Neural cell (in vitro differentiated cells): ENCODE measurements at regions not wholly inside any gene's neighbourhood (a gene's known extent, or its start where the extent isn't known, plus 50 kb on each side); places are given as distances from the start of the nearest gene placed in this dataset.

Experiments
- H2AFZ ChIP-seq: fragments of 200-600, 300-800 bp; sonication (generic), shearing (Covaris generic); 2 replicates; pipeline ENCODE4 v1.6.0; 2014; ENCODE audit warnings: low read depth, mild to moderate bottlenecking, antibody characterized with exemption, low read length, moderate library complexity
- H3F3A ChIP-seq: fragments of 200-600 bp; shearing (Covaris generic); 2 replicates; pipeline ENCODE4 v1.6.1; 2016; ENCODE audit warnings: mild to moderate bottlenecking, moderate library complexity, mixed read lengths, antibody characterized with exemption, low read length; ENCODE audit not compliant: insufficient read depth, poor library complexity, severe bottlenecking
- H3K27ac ChIP-seq: fragments of 200-600, 300-800 bp; sonication (generic), shearing (Covaris generic); 2 replicates; pipeline ENCODE4 v1.5.1; 2014; ENCODE audit warnings: mild to moderate bottlenecking, low read length, moderate library complexity
- H3K27me3 ChIP-seq: fragments of 300-800, 200-600 bp; sonication (generic), shearing (Covaris generic); 2 replicates; pipeline ENCODE4 v1.6.0; 2014; ENCODE audit warnings: mild to moderate bottlenecking, low read depth, low read length, moderate library complexity; ENCODE audit not compliant: insufficient read depth
- H3K36me3 ChIP-seq: fragments of 300-800, 200-600 bp; sonication (generic), shearing (Covaris generic); 2 replicates; pipeline ENCODE4 v1.5.1; 2014; ENCODE audit warnings: mild to moderate bottlenecking, antibody characterized with exemption, low read length, moderate library complexity; ENCODE audit not compliant: insufficient read depth
- H3K4me2 ChIP-seq: fragments of 300-800, 200-600 bp; sonication (generic), shearing (Covaris generic); 2 replicates; pipeline ENCODE4 v1.6.0; 2014; ENCODE audit warnings: mild to moderate bottlenecking, low read length
- H3K4me3 ChIP-seq: fragments of 300-800, 200-600 bp; sonication (generic), shearing (Covaris generic); 2 replicates; pipeline ENCODE4 v1.5.1; 2014; ENCODE audit warnings: mild to moderate bottlenecking, low read length, moderate library complexity
- H3K79me2 ChIP-seq: fragments of 200-600 bp; shearing (Covaris generic); replicated peaks from 2 replicates; pipeline ENCODE4 v1.6.0; 2014; ENCODE audit warnings: mild to moderate bottlenecking, low read length, moderate library complexity; ENCODE audit not compliant: insufficient read depth
- H3K9ac ChIP-seq: fragments of 300-800, 200-600 bp; sonication (generic), shearing (Covaris generic); 2 replicates; pipeline ENCODE4 v1.6.1; 2016; ENCODE audit warnings: mild to moderate bottlenecking, low read length, mixed read lengths
- H3K9me2 ChIP-seq: fragments of 200-600 bp; shearing (Covaris generic); 2 replicates; pipeline ENCODE4 v1.6.1; 2016; ENCODE audit warnings: mild to moderate bottlenecking, low read length, mixed read lengths; ENCODE audit not compliant: insufficient read depth
- H3K9me3 ChIP-seq: fragments of 200-600, 300-800 bp; sonication (generic), shearing (Covaris generic); 2 replicates; pipeline ENCODE4 v1.6.1; 2016; ENCODE audit warnings: mild to moderate bottlenecking, mixed run types, low read length, moderate library complexity, mixed read lengths
- H4K20me1 ChIP-seq: fragments of 200-600 bp; shearing (Covaris generic); 2 replicates; pipeline ENCODE4 v1.6.1; 2016; ENCODE audit warnings: mild to moderate bottlenecking, mixed run types; ENCODE audit not compliant: insufficient read depth
- EP300 ChIP-seq: fragments of 450-650 bp; conservative IDR thresholded peaks from 2 replicates; pipeline ENCODE4 v1.6.1; 2014; ENCODE audit warnings: antibody characterized with exemption, mild to moderate bottlenecking, moderate library complexity; ENCODE audit not compliant: poor library complexity, severe bottlenecking
- EZH2 ChIP-seq: fragments of 200-600, 300-800 bp; shearing (Covaris generic), sonication (generic); IDR thresholded peaks from 2 replicates; pipeline ENCODE4 v1.6.1; 2014; ENCODE audit warnings: antibody characterized with exemption, low read length, borderline replicate concordance, mild to moderate bottlenecking; ENCODE audit not compliant: insufficient read depth, poor library complexity, severe bottlenecking
- MXI1 ChIP-seq: fragments of 450-650 bp; conservative IDR thresholded peaks from 2 replicates; pipeline ENCODE4 v1.6.1; 2014; ENCODE audit warnings: antibody characterized with exemption, mild to moderate bottlenecking; ENCODE audit not compliant: poor library complexity, severe bottlenecking
- POLR2AphosphoS5 ChIP-seq: IDR thresholded peaks from 2 replicates; pipeline ENCODE4 v1.6.1; 2012
- RAD21 ChIP-seq: fragments of 450-650 bp; conservative IDR thresholded peaks from 2 replicates; pipeline ENCODE4 v1.6.1; 2014; ENCODE audit warnings: antibody characterized with exemption, mild to moderate bottlenecking, moderate library complexity
- SMC3 ChIP-seq: fragments of 450-650 bp; conservative IDR thresholded peaks from 2 replicates; pipeline ENCODE4 v1.6.1; 2014; ENCODE audit warnings: antibody characterized with exemption, mild to moderate bottlenecking, moderate library complexity; ENCODE audit not compliant: poor library complexity
- TAF1 ChIP-seq: IDR thresholded peaks from 2 replicates; pipeline ENCODE4 v1.6.1; 2012; ENCODE audit warnings: low read depth
- TF ChIP-seq, protein P1 (sequence below): fragments of 450-650 bp; IDR thresholded peaks from 2 replicates; pipeline ENCODE4 v1.5.1; 2014; ENCODE audit warnings: antibody characterized with exemption, mild to moderate bottlenecking, moderate library complexity; ENCODE audit not compliant: poor library complexity, severe bottlenecking
- TF ChIP-seq, protein P2 (sequence below): IDR thresholded peaks from 2 replicates; pipeline ENCODE4 v1.6.1; 2012; ENCODE audit warnings: borderline replicate concordance

DNA sequence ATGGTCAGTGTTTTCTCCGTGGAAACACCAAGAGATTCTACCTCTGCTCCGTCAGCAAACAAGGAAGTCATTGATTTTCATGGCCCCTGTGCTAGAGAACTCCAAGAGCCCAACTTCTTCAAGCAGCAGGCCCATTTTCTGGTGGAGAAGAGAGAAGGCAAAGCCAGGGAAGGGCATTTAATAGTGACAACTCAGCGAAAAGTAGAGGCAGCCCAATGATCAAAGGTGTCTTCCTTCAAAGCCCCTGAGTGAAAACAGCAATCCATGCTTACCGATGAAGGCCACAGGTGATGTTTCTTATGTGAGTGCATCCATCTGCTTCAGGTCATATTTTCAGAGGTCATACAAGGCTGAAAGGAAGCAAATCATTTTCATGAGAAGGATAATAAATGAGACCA lies 77.3 kb downstream of the VCPKMT start:
- Histone ChIP-seq H3K4me3 (no peak overlapping the region), H3K9me3 (no peaks in the 10 kb centered on the region), H4K20me1 (no peaks in the 10 kb centered on the region), H3K9me2 (no peaks in the 10 kb centered on the region), H2AFZ (no peak overlapping the region), H3K27ac (no peak overlapping the region), H3K9ac (no peak overlapping the region), H3K79me2 (no peaks in the 10 kb centered on the region), H3F3A (no peaks in the 10 kb centered on the region), H3K27me3 (no peaks in the 10 kb centered on the region), H3K4me2 (no peak overlapping the region), H3K36me3 (no peaks in the 10 kb centered on the region)
- TF ChIP-seq MXI1 = no peak
- TF ChIP-seq TAF1 = no peak
- no peak for TF ChIP-seq EZH2
- TF ChIP-seq POLR2AphosphoS5 = no peak
- TF ChIP-seq EP300 = no peak
- TF ChIP-seq, protein P1, sequence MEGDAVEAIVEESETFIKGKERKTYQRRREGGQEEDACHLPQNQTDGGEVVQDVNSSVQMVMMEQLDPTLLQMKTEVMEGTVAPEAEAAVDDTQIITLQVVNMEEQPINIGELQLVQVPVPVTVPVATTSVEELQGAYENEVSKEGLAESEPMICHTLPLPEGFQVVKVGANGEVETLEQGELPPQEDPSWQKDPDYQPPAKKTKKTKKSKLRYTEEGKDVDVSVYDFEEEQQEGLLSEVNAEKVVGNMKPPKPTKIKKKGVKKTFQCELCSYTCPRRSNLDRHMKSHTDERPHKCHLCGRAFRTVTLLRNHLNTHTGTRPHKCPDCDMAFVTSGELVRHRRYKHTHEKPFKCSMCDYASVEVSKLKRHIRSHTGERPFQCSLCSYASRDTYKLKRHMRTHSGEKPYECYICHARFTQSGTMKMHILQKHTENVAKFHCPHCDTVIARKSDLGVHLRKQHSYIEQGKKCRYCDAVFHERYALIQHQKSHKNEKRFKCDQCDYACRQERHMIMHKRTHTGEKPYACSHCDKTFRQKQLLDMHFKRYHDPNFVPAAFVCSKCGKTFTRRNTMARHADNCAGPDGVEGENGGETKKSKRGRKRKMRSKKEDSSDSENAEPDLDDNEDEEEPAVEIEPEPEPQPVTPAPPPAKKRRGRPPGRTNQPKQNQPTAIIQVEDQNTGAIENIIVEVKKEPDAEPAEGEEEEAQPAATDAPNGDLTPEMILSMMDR = no peak
- no peak for TF ChIP-seq SMC3
- TF ChIP-seq RAD21 = no peak
- TF ChIP-seq, protein P2, sequence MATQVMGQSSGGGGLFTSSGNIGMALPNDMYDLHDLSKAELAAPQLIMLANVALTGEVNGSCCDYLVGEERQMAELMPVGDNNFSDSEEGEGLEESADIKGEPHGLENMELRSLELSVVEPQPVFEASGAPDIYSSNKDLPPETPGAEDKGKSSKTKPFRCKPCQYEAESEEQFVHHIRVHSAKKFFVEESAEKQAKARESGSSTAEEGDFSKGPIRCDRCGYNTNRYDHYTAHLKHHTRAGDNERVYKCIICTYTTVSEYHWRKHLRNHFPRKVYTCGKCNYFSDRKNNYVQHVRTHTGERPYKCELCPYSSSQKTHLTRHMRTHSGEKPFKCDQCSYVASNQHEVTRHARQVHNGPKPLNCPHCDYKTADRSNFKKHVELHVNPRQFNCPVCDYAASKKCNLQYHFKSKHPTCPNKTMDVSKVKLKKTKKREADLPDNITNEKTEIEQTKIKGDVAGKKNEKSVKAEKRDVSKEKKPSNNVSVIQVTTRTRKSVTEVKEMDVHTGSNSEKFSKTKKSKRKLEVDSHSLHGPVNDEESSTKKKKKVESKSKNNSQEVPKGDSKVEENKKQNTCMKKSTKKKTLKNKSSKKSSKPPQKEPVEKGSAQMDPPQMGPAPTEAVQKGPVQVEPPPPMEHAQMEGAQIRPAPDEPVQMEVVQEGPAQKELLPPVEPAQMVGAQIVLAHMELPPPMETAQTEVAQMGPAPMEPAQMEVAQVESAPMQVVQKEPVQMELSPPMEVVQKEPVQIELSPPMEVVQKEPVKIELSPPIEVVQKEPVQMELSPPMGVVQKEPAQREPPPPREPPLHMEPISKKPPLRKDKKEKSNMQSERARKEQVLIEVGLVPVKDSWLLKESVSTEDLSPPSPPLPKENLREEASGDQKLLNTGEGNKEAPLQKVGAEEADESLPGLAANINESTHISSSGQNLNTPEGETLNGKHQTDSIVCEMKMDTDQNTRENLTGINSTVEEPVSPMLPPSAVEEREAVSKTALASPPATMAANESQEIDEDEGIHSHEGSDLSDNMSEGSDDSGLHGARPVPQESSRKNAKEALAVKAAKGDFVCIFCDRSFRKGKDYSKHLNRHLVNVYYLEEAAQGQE = no peak

DNA sequence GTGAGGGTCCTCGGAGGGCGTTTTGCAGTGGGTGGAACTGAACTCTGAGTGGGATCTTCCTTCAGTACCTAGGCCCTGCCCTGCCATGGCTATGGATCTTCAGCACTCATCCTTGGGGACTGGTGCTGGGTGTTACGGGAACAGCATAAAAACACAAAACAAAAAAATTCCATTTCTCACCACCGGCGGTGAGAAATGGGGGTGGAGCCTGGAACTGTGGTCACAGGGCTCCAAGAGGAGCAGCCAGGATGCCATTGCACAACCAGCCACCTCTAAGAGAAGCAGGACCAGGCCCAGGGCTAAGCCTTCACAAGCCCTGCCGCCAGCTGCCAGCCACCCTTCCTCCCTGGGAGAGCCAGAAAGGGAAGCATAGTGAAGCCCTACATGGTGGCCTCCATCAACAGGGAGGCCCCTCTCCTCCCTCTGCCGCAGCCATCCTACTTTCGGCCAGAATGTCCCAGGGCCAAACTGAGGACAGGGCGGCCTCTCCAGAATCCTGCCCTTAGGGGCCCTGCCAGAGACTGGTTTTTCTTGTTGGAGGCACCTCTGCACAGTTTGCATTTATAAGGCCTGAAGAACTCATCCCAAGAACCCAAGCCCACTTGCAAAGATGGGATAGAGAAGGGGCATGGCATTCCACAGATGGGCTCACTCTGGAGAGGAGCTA lies 76.5 kb downstream of the VCPKMT start:
- Histone ChIP-seq H3K27me3 (no peaks in the 10 kb centered on the region), H3F3A (no peaks in the 10 kb centered on the region), H3K4me3 (no peak overlapping the region), H3K9me2 (no peaks in the 10 kb centered on the region), H3K4me2 (no peak overlapping the region), H2AFZ (no peak overlapping the region), H3K9me3 (no peaks in the 10 kb centered on the region), H3K27ac (no peak overlapping the region), H3K79me2 (no peaks in the 10 kb centered on the region), H4K20me1 (no peaks in the 10 kb centered on the region), H3K9ac (no peak overlapping the region), H3K36me3 (no peaks in the 10 kb centered on the region)
- TF ChIP-seq POLR2AphosphoS5 (no peak), TAF1 (no peak), RAD21 (no peak), MXI1 (no peak), EZH2 (no peak), SMC3 (no peak), EP300 (no peak)
- TF ChIP-seq, protein P1 = no peak
- TF ChIP-seq, protein P2 = no peak
